ENCODE measurements at regions not wholly inside any gene's neighbourhood (a gene's known extent, or its start where the extent isn't known, plus 50 kb on each side); places are given as distances from the start of the nearest gene placed in this dataset.

DNA sequence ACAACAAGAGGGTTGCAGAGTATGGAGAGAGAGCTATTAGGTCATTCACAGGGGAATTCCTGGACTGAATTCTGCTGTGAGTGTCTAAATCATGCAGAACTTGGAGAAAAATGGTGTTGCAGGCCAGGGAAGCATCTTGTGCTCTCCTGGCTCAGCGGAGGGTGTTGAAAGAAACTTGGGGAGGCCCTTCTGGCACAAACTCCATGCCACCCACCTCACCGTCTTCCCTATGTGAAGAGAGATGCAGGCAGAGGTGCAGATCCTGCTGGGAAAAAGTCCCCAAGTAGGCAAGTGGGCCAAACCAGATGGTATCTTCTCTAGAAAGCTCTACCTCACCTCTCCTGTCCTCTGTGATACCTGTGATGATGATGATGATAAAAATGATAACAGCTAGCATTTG lies 604.3 kb upstream of the API5 start:
- no peak for TF ChIP-seq TGIF2 (CRISPR knock-in tag; IDR thresholded peaks at IDR 0.05)
- TF ChIP-seq ZSCAN29 (CRISPR knock-in tag; conservative IDR thresholded peaks at IDR 0.05), result no peak
- TF ChIP-seq, protein P1, sequence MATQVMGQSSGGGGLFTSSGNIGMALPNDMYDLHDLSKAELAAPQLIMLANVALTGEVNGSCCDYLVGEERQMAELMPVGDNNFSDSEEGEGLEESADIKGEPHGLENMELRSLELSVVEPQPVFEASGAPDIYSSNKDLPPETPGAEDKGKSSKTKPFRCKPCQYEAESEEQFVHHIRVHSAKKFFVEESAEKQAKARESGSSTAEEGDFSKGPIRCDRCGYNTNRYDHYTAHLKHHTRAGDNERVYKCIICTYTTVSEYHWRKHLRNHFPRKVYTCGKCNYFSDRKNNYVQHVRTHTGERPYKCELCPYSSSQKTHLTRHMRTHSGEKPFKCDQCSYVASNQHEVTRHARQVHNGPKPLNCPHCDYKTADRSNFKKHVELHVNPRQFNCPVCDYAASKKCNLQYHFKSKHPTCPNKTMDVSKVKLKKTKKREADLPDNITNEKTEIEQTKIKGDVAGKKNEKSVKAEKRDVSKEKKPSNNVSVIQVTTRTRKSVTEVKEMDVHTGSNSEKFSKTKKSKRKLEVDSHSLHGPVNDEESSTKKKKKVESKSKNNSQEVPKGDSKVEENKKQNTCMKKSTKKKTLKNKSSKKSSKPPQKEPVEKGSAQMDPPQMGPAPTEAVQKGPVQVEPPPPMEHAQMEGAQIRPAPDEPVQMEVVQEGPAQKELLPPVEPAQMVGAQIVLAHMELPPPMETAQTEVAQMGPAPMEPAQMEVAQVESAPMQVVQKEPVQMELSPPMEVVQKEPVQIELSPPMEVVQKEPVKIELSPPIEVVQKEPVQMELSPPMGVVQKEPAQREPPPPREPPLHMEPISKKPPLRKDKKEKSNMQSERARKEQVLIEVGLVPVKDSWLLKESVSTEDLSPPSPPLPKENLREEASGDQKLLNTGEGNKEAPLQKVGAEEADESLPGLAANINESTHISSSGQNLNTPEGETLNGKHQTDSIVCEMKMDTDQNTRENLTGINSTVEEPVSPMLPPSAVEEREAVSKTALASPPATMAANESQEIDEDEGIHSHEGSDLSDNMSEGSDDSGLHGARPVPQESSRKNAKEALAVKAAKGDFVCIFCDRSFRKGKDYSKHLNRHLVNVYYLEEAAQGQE (IDR thresholded peaks at IDR 0.05; ENCODE audit: borderline replicate concordance in 1 of 2, low read depth in 1 of 2, low read length in 2 of 2), result no peak
- TF ChIP-seq HDAC6 (IDR thresholded peaks at IDR 0.05; ENCODE audit: low read depth, low read length), result no peak
- TF ChIP-seq YY1 (IDR thresholded peaks at IDR 0.05; ENCODE audit: insufficient read depth, insufficient replicate concordance, low read depth, low read length), result no peak
- TF ChIP-seq ZBTB7B (CRISPR knock-in tag; IDR thresholded peaks at IDR 0.05), result no peak
- TF ChIP-seq MYC (CRISPR knock-in tag; IDR thresholded peaks at IDR 0.05; ENCODE audit: borderline replicate concordance), result no peak
- TF ChIP-seq ZNF775 (CRISPR knock-in tag; IDR thresholded peaks at IDR 0.05; ENCODE audit: borderline replicate concordance), result no peak
- TF ChIP-seq, protein P2, sequence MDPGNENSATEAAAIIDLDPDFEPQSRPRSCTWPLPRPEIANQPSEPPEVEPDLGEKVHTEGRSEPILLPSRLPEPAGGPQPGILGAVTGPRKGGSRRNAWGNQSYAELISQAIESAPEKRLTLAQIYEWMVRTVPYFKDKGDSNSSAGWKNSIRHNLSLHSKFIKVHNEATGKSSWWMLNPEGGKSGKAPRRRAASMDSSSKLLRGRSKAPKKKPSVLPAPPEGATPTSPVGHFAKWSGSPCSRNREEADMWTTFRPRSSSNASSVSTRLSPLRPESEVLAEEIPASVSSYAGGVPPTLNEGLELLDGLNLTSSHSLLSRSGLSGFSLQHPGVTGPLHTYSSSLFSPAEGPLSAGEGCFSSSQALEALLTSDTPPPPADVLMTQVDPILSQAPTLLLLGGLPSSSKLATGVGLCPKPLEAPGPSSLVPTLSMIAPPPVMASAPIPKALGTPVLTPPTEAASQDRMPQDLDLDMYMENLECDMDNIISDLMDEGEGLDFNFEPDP (CRISPR knock-in tag; conservative IDR thresholded peaks at IDR 0.05), result no peak
- no peak for TF ChIP-seq ZNF766 (CRISPR knock-in tag; IDR thresholded peaks at IDR 0.05; ENCODE audit: borderline replicate concordance)
- no peak for TF ChIP-seq EZH2 (conservative IDR thresholded peaks at IDR 0.05; ENCODE audit: low read depth, low read length)
- no peak for TF ChIP-seq ZKSCAN1 (IDR thresholded peaks at IDR 0.05; ENCODE audit: low read length)
- TF ChIP-seq POLR2A (IDR thresholded peaks at IDR 0.05; ENCODE audit: insufficient read depth in 1 of 2, low read depth in 2 of 2, low read length in 2 of 2), result no peak
- no peak for TF ChIP-seq SIN3B (IDR thresholded peaks at IDR 0.05; ENCODE audit: low read length)
